ENCODE measurements at regions not wholly inside any gene's neighbourhood (a gene's known extent, or its start where the extent isn't known, plus 50 kb on each side); places are given as distances from the start of the nearest gene placed in this dataset.

- peaks cover 0 to 4% (median 0%) of the 10 kb centered on the region in 5 donors for H3K4me1 ChIP-seq (ENCODE audit: control insufficient read depth in 5 of 5, insufficient read depth in 5 of 5, low read length in 5 of 5)
- DNase-seq (no peak), ATAC-seq (ENCODE audit: insufficient read depth, low FRiP score) (no peak)
- WGBS, 2 donors: 87 to 89% methylated on average over 3 of the region's 3 CpGs
- no peak for TF ChIP-seq CTCF (IDR thresholded peaks at IDR 0.05; ENCODE audit: control extremely low read depth, extremely low read depth)
- H3K9me3 ChIP-seq (ENCODE audit: control insufficient read depth in 4 of 4, insufficient read depth in 3 of 4, low read length in 3 of 4): peaks cover 0 to 4% (median 2%) of the 10 kb centered on the region in 4 donors
- H3K27ac ChIP-seq (ENCODE audit: low read depth in 1 of 2, low read length in 1 of 2): no peak overlapping the region
- H3K9ac ChIP-seq (ENCODE audit: insufficient read depth in 1 of 2, low read length in 2 of 2): no peak overlapping the region
- H3K36me3 ChIP-seq (ENCODE audit: control insufficient read depth in 4 of 4, insufficient read depth in 4 of 4, low read length in 4 of 4): no peaks in the 10 kb centered on the region
- H3K4me3 ChIP-seq: no peak overlapping the region
- H3K27me3 ChIP-seq (ENCODE audit: control insufficient read depth in 3 of 3, insufficient read depth in 3 of 3, low read length in 2 of 3): no peaks in the 10 kb centered on the region
Measured at GRCh38 chr15:27645672-27646071, 453.4 kb downstream of the OCA2 start.

GRCh38 chr15:27642981-27643380 lies 456.1 kb downstream of the OCA2 start:
- H3K27ac ChIP-seq (ENCODE audit: low read depth in 1 of 2, low read length in 1 of 2): no peak overlapping the region
- no peak for TF ChIP-seq CTCF (IDR thresholded peaks at IDR 0.05; ENCODE audit: control extremely low read depth, extremely low read depth)
- H3K36me3 ChIP-seq (ENCODE audit: control insufficient read depth in 4 of 4, insufficient read depth in 4 of 4, low read length in 4 of 4): no peaks in the 10 kb centered on the region
- 67 to 88% methylated on average over 1 of the region's 1 CpG for WGBS, 2 donors
- H3K27me3 ChIP-seq (ENCODE audit: control insufficient read depth in 3 of 3, insufficient read depth in 3 of 3, low read length in 2 of 3): no peaks in the 10 kb centered on the region
- H3K4me3 ChIP-seq: no peak overlapping the region
- peaks cover 0 to 11% (median 1%) of the 10 kb centered on the region in 4 donors for H3K9me3 ChIP-seq (ENCODE audit: control insufficient read depth in 4 of 4, insufficient read depth in 3 of 4, low read length in 3 of 4)
- ATAC-seq (ENCODE audit: insufficient read depth, low FRiP score) (no peak), DNase-seq (no peak)
- H3K9ac ChIP-seq (ENCODE audit: insufficient read depth in 1 of 2, low read length in 2 of 2): no peak overlapping the region
- H3K4me1 ChIP-seq (ENCODE audit: control insufficient read depth in 5 of 5, insufficient read depth in 5 of 5, low read length in 5 of 5): peaks cover 0 to 2% (median 0%) of the 10 kb centered on the region in 5 donors

GRCh38 chr15:27639595-27639994 lies 459.5 kb downstream of the OCA2 start:
- DNase-seq (no peak), ATAC-seq (ENCODE audit: insufficient read depth, low FRiP score) (no peak)
- Histone ChIP-seq H3K36me3 (ENCODE audit: control insufficient read depth in 4 of 4, insufficient read depth in 4 of 4, low read length in 4 of 4) (no peaks in the 10 kb centered on the region), H3K9ac (ENCODE audit: insufficient read depth in 1 of 2, low read length in 2 of 2) (no peak overlapping the region), H3K27ac (ENCODE audit: low read depth in 1 of 2, low read length in 1 of 2) (no peak overlapping the region), H3K4me1 (ENCODE audit: control insufficient read depth in 5 of 5, insufficient read depth in 5 of 5, low read length in 5 of 5) (peaks cover 0 to 2% (median 0%) of the 10 kb centered on the region in 5 donors), H3K4me3 (no peak overlapping the region), H3K9me3 (ENCODE audit: control insufficient read depth in 4 of 4, insufficient read depth in 3 of 4, low read length in 3 of 4) (peaks cover 0 to 8% (median 1%) of the 10 kb centered on the region in 4 donors), H3K27me3 (ENCODE audit: control insufficient read depth in 3 of 3, insufficient read depth in 3 of 3, low read length in 2 of 3) (no peaks in the 10 kb centered on the region)
- WGBS, 2 donors: 89 to 94% methylated on average over 9 of the region's 9 CpGs
- no peak for TF ChIP-seq CTCF (IDR thresholded peaks at IDR 0.05; ENCODE audit: control extremely low read depth, extremely low read depth)

GRCh38 chr15:27638958-27639357 lies 460.2 kb downstream of the OCA2 start:
- no peak overlapping the region for H3K27ac ChIP-seq (ENCODE audit: low read depth in 1 of 2, low read length in 1 of 2)
- no peaks in the 10 kb centered on the region for H3K36me3 ChIP-seq (ENCODE audit: control insufficient read depth in 4 of 4, insufficient read depth in 4 of 4, low read length in 4 of 4)
- peaks cover 0 to 2% (median 0%) of the 10 kb centered on the region in 5 donors for H3K4me1 ChIP-seq (ENCODE audit: control insufficient read depth in 5 of 5, insufficient read depth in 5 of 5, low read length in 5 of 5)
- ATAC-seq (ENCODE audit: insufficient read depth, low FRiP score): no peak
- peaks cover 0 to 6% (median 1%) of the 10 kb centered on the region in 4 donors for H3K9me3 ChIP-seq (ENCODE audit: control insufficient read depth in 4 of 4, insufficient read depth in 3 of 4, low read length in 3 of 4)
- WGBS, 2 donors: 89 to 94% methylated on average over 11 to 14 of the region's 14 CpGs
- H3K9ac ChIP-seq (ENCODE audit: insufficient read depth in 1 of 2, low read length in 2 of 2): no peak overlapping the region
- no peaks in the 10 kb centered on the region for H3K27me3 ChIP-seq (ENCODE audit: control insufficient read depth in 3 of 3, insufficient read depth in 3 of 3, low read length in 2 of 3)
- DNase-seq: peak in 1 of 3 donors; percentile 44
- TF ChIP-seq CTCF (IDR thresholded peaks at IDR 0.05; ENCODE audit: control extremely low read depth, extremely low read depth): no peak
- H3K4me3 ChIP-seq: no peak overlapping the region

Data from lung (tissue), 11 donors.